Loucy (cell line): ENCODE measurements at regions not wholly inside any gene's neighbourhood (a gene's known extent, or its start where the extent isn't known, plus 50 kb on each side); places are given as distances from the start of the nearest gene placed in this dataset.
A peak's percentile ranks its signal among the peaks of the same experiment; 100 is the strongest.

Experiments used
- H2AFZ ChIP-seq: fragments of 200-600 bp; sonication (generic); 2 replicates; pipeline ENCODE4 v1.6.0; 2016; ENCODE audit warnings: antibody characterized with exemption, mild to moderate bottlenecking, low read length, moderate library complexity
- H3F3A ChIP-seq: fragments of 200-600 bp; 2 replicates; pipeline ENCODE4 v1.6.0; 2016; ENCODE audit warnings: antibody characterized with exemption, low read depth, mild to moderate bottlenecking
- H3K27me3 ChIP-seq: fragments of 200-600 bp; sonication (generic); 2 replicates; pipeline ENCODE4 v1.6.1; 2014; ENCODE audit warnings: low read length, mild to moderate bottlenecking; ENCODE audit not compliant: insufficient read depth, poor library complexity, severe bottlenecking
- H3K36me3 ChIP-seq: fragments of 200-600 bp; sonication (generic); 2 replicates; pipeline ENCODE4 v1.6.1; 2016; ENCODE audit warnings: low read length; ENCODE audit not compliant: insufficient read depth
- H3K4me1 ChIP-seq: fragments of 200-600 bp; sonication (generic); 2 replicates; pipeline ENCODE4 v1.5.1; 2014; ENCODE audit warnings: low read length, mild to moderate bottlenecking; ENCODE audit not compliant: insufficient read depth, poor library complexity, severe bottlenecking
- H3K4me2 ChIP-seq: fragments of 200-600 bp; sonication (generic); 2 replicates; pipeline ENCODE4 v1.6.0; 2014; ENCODE audit warnings: antibody characterized with exemption, low read length, low read depth, mild to moderate bottlenecking; ENCODE audit not compliant: poor library complexity, severe bottlenecking
- H3K4me3 ChIP-seq: fragments of 200-600 bp; sonication (generic); 2 replicates; pipeline ENCODE4 v1.5.1; 2014; ENCODE audit warnings: low read length, mild to moderate bottlenecking, mixed read lengths; ENCODE audit not compliant: poor library complexity, severe bottlenecking
- H3K79me2 ChIP-seq: fragments of 200-600 bp; sonication (generic); 2 replicates; pipeline ENCODE4 v1.6.1; 2014; ENCODE audit warnings: low read length; ENCODE audit not compliant: insufficient read depth
- H3K9ac ChIP-seq: fragments of 200-600 bp; sonication (generic); 2 replicates; pipeline ENCODE4 v1.6.0; 2014; ENCODE audit warnings: mild to moderate bottlenecking, low read depth, low read length, moderate library complexity; ENCODE audit not compliant: poor library complexity, severe bottlenecking
- H3K9me2 ChIP-seq: fragments of 200-600 bp; sonication (generic); replicated peaks from 2 replicates; pipeline ENCODE4 v1.6.1; 2016; ENCODE audit warnings: low read depth, low read length, mixed read lengths
- H3K9me3 ChIP-seq: fragments of 200-600 bp; sonication (generic); 2 replicates; pipeline ENCODE4 v1.6.1; 2014; ENCODE audit warnings: mild to moderate bottlenecking, antibody characterized with exemption, low read length, low read depth; ENCODE audit not compliant: insufficient read depth
- H4K20me1 ChIP-seq: fragments of 200-600 bp; sonication (generic); 2 replicates; pipeline ENCODE4 v1.6.0; 2014; ENCODE audit warnings: antibody characterized with exemption, low read length, mild to moderate bottlenecking; ENCODE audit not compliant: insufficient read depth, poor library complexity, severe bottlenecking
- CTCF ChIP-seq: fragments of 200-600 bp; sonication (generic); conservative IDR thresholded peaks from 2 replicates; pipeline ENCODE4 v1.5.1; 2014; ENCODE audit warnings: mild to moderate bottlenecking, antibody characterized with exemption, low read length
- EZH2phosphoT487 ChIP-seq: fragments of 200-600 bp; IDR thresholded peaks from 2 replicates; pipeline ENCODE4 v1.6.1; 2018; ENCODE audit warnings: antibody characterized with exemption, mild to moderate bottlenecking, moderate library complexity, borderline replicate concordance

DNA sequence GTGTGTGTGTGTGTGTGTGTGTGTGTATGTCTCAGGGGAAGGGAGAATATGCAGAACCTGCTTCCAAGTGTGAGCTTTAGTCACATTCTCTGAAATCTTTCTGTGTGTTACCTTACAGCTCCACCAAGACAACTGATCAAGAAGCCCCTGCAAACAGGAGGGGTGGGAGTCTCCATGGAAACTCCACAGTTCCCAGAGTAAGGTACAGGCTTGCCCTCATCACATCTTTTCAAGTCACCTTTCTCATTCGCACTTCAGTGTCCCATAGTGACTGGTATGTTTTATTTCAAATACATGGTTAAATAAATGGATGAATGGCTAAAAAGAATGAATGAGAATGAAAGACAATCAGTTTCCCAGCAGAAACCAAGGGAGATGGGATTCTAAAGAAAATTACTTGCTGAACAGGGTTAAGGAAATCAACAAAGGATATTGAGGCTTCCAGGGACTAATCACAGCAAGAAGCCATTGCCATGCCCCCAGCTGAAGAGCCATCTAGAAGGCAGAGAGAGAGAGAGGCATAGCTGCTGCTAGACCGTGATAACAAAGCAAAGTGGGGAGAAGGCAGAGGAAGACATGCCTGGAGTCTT lies 987.2 kb upstream of the CELF4 start:
- no peak overlapping the region for H3K4me3 ChIP-seq
- no peaks in the 10 kb centered on the region for H4K20me1 ChIP-seq
- H3K79me2 ChIP-seq: no peaks in the 10 kb centered on the region
- H3K9ac ChIP-seq: no peak overlapping the region
- H3K4me2 ChIP-seq: no peak overlapping the region
- H2AFZ ChIP-seq: no peak overlapping the region
- H3K9me2 ChIP-seq: no peaks in the 10 kb centered on the region
- no peaks in the 10 kb centered on the region for H3K36me3 ChIP-seq
- TF ChIP-seq CTCF (no peak), EZH2phosphoT487 (no peak)
- no peaks in the 10 kb centered on the region for H3F3A ChIP-seq
- no peaks in the 10 kb centered on the region for H3K9me3 ChIP-seq
- no peaks in the 10 kb centered on the region for H3K4me1 ChIP-seq
- no peaks in the 10 kb centered on the region for H3K27me3 ChIP-seq

DNA sequence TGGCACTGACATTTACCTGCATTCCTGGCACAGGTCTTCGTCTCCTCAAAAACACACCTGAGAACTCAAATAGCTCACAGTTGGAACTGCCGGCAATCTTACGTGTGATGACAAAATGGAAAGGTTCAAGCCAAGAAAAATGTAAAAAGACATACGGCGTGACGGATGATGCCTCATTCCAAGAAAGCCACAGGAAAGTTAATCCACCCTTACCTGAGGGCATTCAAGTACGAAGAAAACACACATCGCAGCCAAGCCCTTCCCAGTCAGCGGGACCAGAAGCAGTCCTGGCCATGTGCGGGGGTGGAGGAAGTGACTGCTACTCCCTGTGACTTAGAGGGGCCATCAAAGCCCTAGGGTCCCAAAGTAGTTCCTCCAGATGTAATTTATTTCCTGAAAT lies 986.3 kb upstream of the CELF4 start:
- no peaks in the 10 kb centered on the region for H3K79me2 ChIP-seq
- no peaks in the 10 kb centered on the region for H3K4me1 ChIP-seq
- H3K9me3 ChIP-seq: no peaks in the 10 kb centered on the region
- H2AFZ ChIP-seq: no peak overlapping the region
- H3K9me2 ChIP-seq: no peaks in the 10 kb centered on the region
- no peak overlapping the region for H3K4me3 ChIP-seq
- H3K36me3 ChIP-seq: no peaks in the 10 kb centered on the region
- no peaks in the 10 kb centered on the region for H4K20me1 ChIP-seq
- H3K27me3 ChIP-seq: no peaks in the 10 kb centered on the region
- no peaks in the 10 kb centered on the region for H3F3A ChIP-seq
- H3K4me2 ChIP-seq: no peak overlapping the region
- no peak for TF ChIP-seq EZH2phosphoT487
- TF ChIP-seq CTCF: no peak
- no peak overlapping the region for H3K9ac ChIP-seq

- H3K9me3 ChIP-seq: peaks cover 5% of the 10 kb centered on the region; the same call in 1 of the 2 replicates
- H3K4me3 ChIP-seq: no peak overlapping the region
- no peaks in the 10 kb centered on the region for H3F3A ChIP-seq
- TF ChIP-seq EZH2phosphoT487: no peak
- TF ChIP-seq CTCF: peak; percentile 59
- no peaks in the 10 kb centered on the region for H3K4me1 ChIP-seq
- H3K9me2 ChIP-seq: no peaks in the 10 kb centered on the region
- H3K36me3 ChIP-seq: no peaks in the 10 kb centered on the region
- no peaks in the 10 kb centered on the region for H4K20me1 ChIP-seq
- H3K4me2 ChIP-seq: no peak overlapping the region
- no peaks in the 10 kb centered on the region for H3K79me2 ChIP-seq
- no peak overlapping the region for H2AFZ ChIP-seq
- no peaks in the 10 kb centered on the region for H3K27me3 ChIP-seq
- no peak overlapping the region for H3K9ac ChIP-seq
Measured at GRCh38 chr18:38545071-38545470, 979.5 kb upstream of the CELF4 start.
